Endothelial cell (in vitro differentiated cells): ENCODE measurements at regions not wholly inside any gene's neighbourhood (a gene's known extent, or its start where the extent isn't known, plus 50 kb on each side); places are given as distances from the start of the nearest gene placed in this dataset.

ENCODE experiments used
- DNase-seq: peaks from one replicate; pipeline ENCODE4 v3.0.0; 2021; ENCODE audit warnings: low spot score
- H3K27ac Mint-ChIP-seq: one replicate; pipeline ENCODE4 v1.8.0; 2021; ENCODE audit warnings: mixed read lengths, inconsistent platforms; ENCODE audit not compliant: unreplicated experiment
- H3K27me3 Mint-ChIP-seq: one replicate; pipeline ENCODE4 v1.8.0; 2021; ENCODE audit warnings: mild to moderate bottlenecking, moderate library complexity, mixed read lengths, inconsistent platforms; ENCODE audit not compliant: unreplicated experiment
- H3K36me3 Mint-ChIP-seq: one replicate; pipeline ENCODE4 v1.8.0; 2021; ENCODE audit warnings: mild to moderate bottlenecking, low read depth, mixed read lengths, inconsistent platforms; ENCODE audit not compliant: unreplicated experiment
- H3K4me1 Mint-ChIP-seq: one replicate; pipeline ENCODE4 v1.8.0; 2021; ENCODE audit warnings: mild to moderate bottlenecking, mixed read lengths, inconsistent platforms; ENCODE audit not compliant: unreplicated experiment
- H3K4me3 Mint-ChIP-seq: one replicate; pipeline ENCODE4 v1.8.0; 2021; ENCODE audit warnings: mild to moderate bottlenecking, mixed read lengths, inconsistent platforms; ENCODE audit not compliant: unreplicated experiment
- H3K9me3 Mint-ChIP-seq: one replicate; pipeline ENCODE4 v1.8.0; 2021; ENCODE audit warnings: mixed read lengths, inconsistent platforms; ENCODE audit not compliant: unreplicated experiment
- CTCF ChIP-seq: fragments of 200-600 bp; sonication (generic); IDR thresholded peaks from one replicate; pipeline ENCODE4 v1.5.0; 2021; ENCODE audit warnings: antibody characterized with exemption; ENCODE audit not compliant: unreplicated experiment

- TF ChIP-seq CTCF, result peak; percentile 27
- peaks cover 3% of the 10 kb centered on the region for H3K36me3 Mint-ChIP-seq
- no peak overlapping the region for H3K4me3 Mint-ChIP-seq
- H3K9me3 Mint-ChIP-seq, result peaks cover 2% of the 10 kb centered on the region
- H3K27ac Mint-ChIP-seq, result no peak overlapping the region
- H3K27me3 Mint-ChIP-seq, result peaks cover 7% of the 10 kb centered on the region
- DNase-seq, result peak; percentile 46
- no peaks in the 10 kb centered on the region for H3K4me1 Mint-ChIP-seq
Observed at GRCh38 chr6:912871-913835, 220.2 kb upstream of the EXOC2 start.

- H3K36me3 Mint-ChIP-seq, result peaks cover 3% of the 10 kb centered on the region
- no peak overlapping the region for H3K27ac Mint-ChIP-seq
- no peak overlapping the region for H3K4me3 Mint-ChIP-seq
- TF ChIP-seq CTCF, result no peak
- H3K4me1 Mint-ChIP-seq, result no peaks in the 10 kb centered on the region
- DNase-seq, result no peak
- no peaks in the 10 kb centered on the region for H3K9me3 Mint-ChIP-seq
- peaks cover 14% of the 10 kb centered on the region for H3K27me3 Mint-ChIP-seq
Observed at GRCh38 chr6:907928-908327, 215.0 kb upstream of the EXOC2 start.

GRCh38 chr6:906920-907319 lies 214.0 kb upstream of the EXOC2 start:
- no peak for DNase-seq
- peaks cover 3% of the 10 kb centered on the region for H3K36me3 Mint-ChIP-seq
- H3K9me3 Mint-ChIP-seq, result no peaks in the 10 kb centered on the region
- no peaks in the 10 kb centered on the region for H3K4me1 Mint-ChIP-seq
- H3K27me3 Mint-ChIP-seq, result peaks cover 12% of the 10 kb centered on the region
- no peak overlapping the region for H3K27ac Mint-ChIP-seq
- no peak overlapping the region for H3K4me3 Mint-ChIP-seq
- TF ChIP-seq CTCF, result no peak

- DNase-seq, result no peak
- H3K4me3 Mint-ChIP-seq, result no peak overlapping the region
- H3K27ac Mint-ChIP-seq, result no peak overlapping the region
- peaks cover 9% of the 10 kb centered on the region for H3K27me3 Mint-ChIP-seq
- peaks cover 3% of the 10 kb centered on the region for H3K36me3 Mint-ChIP-seq
- TF ChIP-seq CTCF, result no peak
- no peaks in the 10 kb centered on the region for H3K9me3 Mint-ChIP-seq
- H3K4me1 Mint-ChIP-seq, result no peaks in the 10 kb centered on the region
Observed at GRCh38 chr6:905556-905955, 212.6 kb upstream of the EXOC2 start.

- Mint-ChIP-seq H3K27ac (no peak overlapping the region), H3K4me1 (no peaks in the 10 kb centered on the region), H3K4me3 (no peak overlapping the region), H3K9me3 (no peaks in the 10 kb centered on the region), H3K36me3 (peaks cover 3% of the 10 kb centered on the region), H3K27me3 (peaks cover 9% of the 10 kb centered on the region)
- no peak for TF ChIP-seq CTCF
- no peak for DNase-seq
Observed at GRCh38 chr6:904994-905393, 212.1 kb upstream of the EXOC2 start.
